NB4 (cell line): ENCODE measurements at regions not wholly inside any gene's neighbourhood (a gene's known extent, or its start where the extent isn't known, plus 50 kb on each side); places are given as distances from the start of the nearest gene placed in this dataset.

Experiments
- CTCF ChIP-seq: IDR thresholded peaks from one replicate; pipeline ENCODE4 v1.5.1; 2012; ENCODE audit warnings: low read depth, low read length
- MAX ChIP-seq: IDR thresholded peaks from 2 replicates; pipeline ENCODE4 v1.6.1; 2011; ENCODE audit warnings: low read depth, low read length
- MYC ChIP-seq: IDR thresholded peaks from 2 replicates; pipeline ENCODE4 v1.6.1; 2011; ENCODE audit warnings: low read depth, low read length
- POLR2A ChIP-seq: IDR thresholded peaks from 2 replicates; pipeline ENCODE4 v1.6.1; 2011; ENCODE audit warnings: mild to moderate bottlenecking; ENCODE audit not compliant: insufficient read length; ENCODE audit errors: extremely low read depth

- TF ChIP-seq CTCF (no peak), POLR2A (no peak), MAX (no peak), MYC (no peak)
These were observed 956.2 kb upstream of the LRATD1 start for GRCh38 chr2:13676269-13676668.
